Body of pancreas (tissue), 4 donors: ENCODE measurements at regions not wholly inside any gene's neighbourhood (a gene's known extent, or its start where the extent isn't known, plus 50 kb on each side); places are given as distances from the start of the nearest gene placed in this dataset.

ENCODE experiments used
- CTCF ChIP-seq, 7 experiments: fragments of 450-650 bp in 4 of 7; fragments of 200-600 bp in 3 of 7; sonication (generic) in 3 of 7; IDR thresholded peaks; one replicate each; pipeline ENCODE4 v1.5.1; 2016 to 2019; ENCODE audit warnings: antibody characterized with exemption in 7 of 7
- POLR2A ChIP-seq, 3 donors: fragments of 450-650 bp; IDR thresholded peaks; one replicate each; pipeline ENCODE4 v1.6.1; 2016; ENCODE audit warnings: antibody characterized with exemption in 3 of 3, mild to moderate bottlenecking in 2 of 3

GRCh38 chr21:16179773-16180172, 450.0 kb downstream of the USP25 start:
- no peak for TF ChIP-seq CTCF (IDR thresholded peaks at IDR 0.05)
- no peak for TF ChIP-seq POLR2A (IDR thresholded peaks at IDR 0.05)
